Mammary epithelial cell (primary cell): ENCODE measurements at regions not wholly inside any gene's neighbourhood (a gene's known extent, or its start where the extent isn't known, plus 50 kb on each side); places are given as distances from the start of the nearest gene placed in this dataset.

Experiments
- EZH2 ChIP-seq: IDR thresholded peaks from 2 replicates; pipeline ENCODE4 v1.6.1; 2012; ENCODE audit warnings: low read length, inconsistent platforms, borderline replicate concordance
- TF ChIP-seq, protein P1 (sequence below), 2 donors: IDR thresholded peaks in 1 of 2; conservative IDR thresholded peaks in 1 of 2; 2 replicates each; pipeline ENCODE4 v1.5.1; 2011 to 2012; ENCODE audit warnings: inconsistent platforms in 2 of 2, low read length in 2 of 2, mild to moderate bottlenecking in 2 of 2, control low read depth in 1 of 2, low read depth in 1 of 2; ENCODE audit not compliant: insufficient read depth in 1 of 2; ENCODE audit errors: extremely low read depth in 1 of 2

- TF ChIP-seq, protein P1, sequence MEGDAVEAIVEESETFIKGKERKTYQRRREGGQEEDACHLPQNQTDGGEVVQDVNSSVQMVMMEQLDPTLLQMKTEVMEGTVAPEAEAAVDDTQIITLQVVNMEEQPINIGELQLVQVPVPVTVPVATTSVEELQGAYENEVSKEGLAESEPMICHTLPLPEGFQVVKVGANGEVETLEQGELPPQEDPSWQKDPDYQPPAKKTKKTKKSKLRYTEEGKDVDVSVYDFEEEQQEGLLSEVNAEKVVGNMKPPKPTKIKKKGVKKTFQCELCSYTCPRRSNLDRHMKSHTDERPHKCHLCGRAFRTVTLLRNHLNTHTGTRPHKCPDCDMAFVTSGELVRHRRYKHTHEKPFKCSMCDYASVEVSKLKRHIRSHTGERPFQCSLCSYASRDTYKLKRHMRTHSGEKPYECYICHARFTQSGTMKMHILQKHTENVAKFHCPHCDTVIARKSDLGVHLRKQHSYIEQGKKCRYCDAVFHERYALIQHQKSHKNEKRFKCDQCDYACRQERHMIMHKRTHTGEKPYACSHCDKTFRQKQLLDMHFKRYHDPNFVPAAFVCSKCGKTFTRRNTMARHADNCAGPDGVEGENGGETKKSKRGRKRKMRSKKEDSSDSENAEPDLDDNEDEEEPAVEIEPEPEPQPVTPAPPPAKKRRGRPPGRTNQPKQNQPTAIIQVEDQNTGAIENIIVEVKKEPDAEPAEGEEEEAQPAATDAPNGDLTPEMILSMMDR (conservative IDR thresholded peaks at IDR 0.05 in 1 of 2, IDR thresholded peaks at IDR 0.05 in 1 of 2; ENCODE audit: extremely low read depth in 1 of 2, insufficient read depth in 1 of 2, low read depth in 1 of 2, low read length in 2 of 2), result no peak
- no peak for TF ChIP-seq EZH2
Observed at GRCh38 chr4:27518876-27519275, 658.2 kb downstream of the STIM2 start.
